Cardiac muscle cell (in vitro differentiated cells and primary cell): ENCODE measurements at regions not wholly inside any gene's neighbourhood (a gene's known extent, or its start where the extent isn't known, plus 50 kb on each side); places are given as distances from the start of the nearest gene placed in this dataset.

ENCODE experiments used
- DNase-seq, 2 donors: peaks; one replicate each; pipeline versions ENCODE4 v3.0.0 to v3.0.0-alpha.2; 2010 to 2017; ENCODE audit warnings: low read depth in 1 of 2, low spot score in 1 of 2
- H3K27ac ChIP-seq: fragments of 200-600 bp; sonication (generic); 2 replicates; pipeline ENCODE4 v1.5.1; 2016
- H3K27me3 ChIP-seq: fragments of 200-600 bp; sonication (generic); 2 replicates; pipeline ENCODE4 v1.6.0; 2016; ENCODE audit warnings: control low read depth
- H3K36me3 ChIP-seq: fragments of 200-600 bp; sonication (generic); 2 replicates; pipeline ENCODE4 v1.5.1; 2016; ENCODE audit warnings: control low read depth
- H3K4me1 ChIP-seq: fragments of 200-600 bp; sonication (generic); 2 replicates; pipeline ENCODE4 v1.8.1; 2017; ENCODE audit warnings: low read depth, mild to moderate bottlenecking, mixed run types
- H3K4me3 ChIP-seq: fragments of 200-600 bp; sonication (generic); 2 replicates; pipeline ENCODE4 v1.5.1; 2016; ENCODE audit warnings: mild to moderate bottlenecking
- H3K9me3 ChIP-seq: fragments of 200-600 bp; sonication (generic); 2 replicates; pipeline ENCODE4 v1.5.1; 2017; ENCODE audit warnings: low read depth, mild to moderate bottlenecking, control low read depth
- CTCF ChIP-seq: IDR thresholded peaks from 2 replicates; pipeline ENCODE4 v1.5.1; 2012; ENCODE audit warnings: low read depth, mild to moderate bottlenecking, low read length

GRCh38 chr7:153158149-153158548 lies 398.6 kb downstream of the ACTR3B start:
- no peaks in the 10 kb centered on the region for H3K36me3 ChIP-seq
- no peaks in the 10 kb centered on the region for H3K4me1 ChIP-seq
- H3K9me3 ChIP-seq, result no peaks in the 10 kb centered on the region
- no peak overlapping the region for H3K27ac ChIP-seq
- no peak for DNase-seq
- H3K4me3 ChIP-seq, result no peak overlapping the region
- no peak for TF ChIP-seq CTCF
- H3K27me3 ChIP-seq, result no peaks in the 10 kb centered on the region

- Histone ChIP-seq H3K4me3 (no peak overlapping the region), H3K36me3 (no peaks in the 10 kb centered on the region), H3K27ac (no peak overlapping the region), H3K27me3 (no peaks in the 10 kb centered on the region), H3K9me3 (no peaks in the 10 kb centered on the region), H3K4me1 (no peaks in the 10 kb centered on the region)
- TF ChIP-seq CTCF, result no peak
- no peak for DNase-seq
Measured at GRCh38 chr7:153170287-153170686, 410.7 kb downstream of the ACTR3B start.

- Histone ChIP-seq H3K27me3 (no peaks in the 10 kb centered on the region), H3K4me3 (no peak overlapping the region), H3K4me1 (no peaks in the 10 kb centered on the region), H3K27ac (no peak overlapping the region), H3K9me3 (no peaks in the 10 kb centered on the region), H3K36me3 (no peaks in the 10 kb centered on the region)
- no peak for DNase-seq
- no peak for TF ChIP-seq CTCF
Measured at GRCh38 chr7:153185936-153186335, 426.4 kb downstream of the ACTR3B start.

- no peak for TF ChIP-seq CTCF
- no peaks in the 10 kb centered on the region for H3K36me3 ChIP-seq
- H3K9me3 ChIP-seq, result no peaks in the 10 kb centered on the region
- DNase-seq, result no peak
- no peak overlapping the region for H3K27ac ChIP-seq
- H3K4me1 ChIP-seq, result no peaks in the 10 kb centered on the region
- H3K4me3 ChIP-seq, result no peak overlapping the region
- no peaks in the 10 kb centered on the region for H3K27me3 ChIP-seq
Measured at GRCh38 chr7:153188161-153188560, 428.6 kb downstream of the ACTR3B start.

- no peak for DNase-seq
- TF ChIP-seq CTCF, result no peak
- Histone ChIP-seq H3K4me1 (no peaks in the 10 kb centered on the region), H3K27me3 (no peaks in the 10 kb centered on the region), H3K27ac (no peak overlapping the region), H3K36me3 (no peaks in the 10 kb centered on the region), H3K4me3 (no peak overlapping the region), H3K9me3 (no peaks in the 10 kb centered on the region)
Measured at GRCh38 chr7:153188630-153189029, 429.1 kb downstream of the ACTR3B start.

GRCh38 chr7:153190452-153190851 lies 430.9 kb downstream of the ACTR3B start:
- no peak overlapping the region for H3K4me3 ChIP-seq
- peak in 1 of 2 donors; percentile 3 for DNase-seq

More at GRCh38 chr7:153190452-153190851, 430.9 kb downstream of the ACTR3B start:
- Histone ChIP-seq H3K4me1 (no peaks in the 10 kb centered on the region), H3K36me3 (no peaks in the 10 kb centered on the region), H3K27ac (no peak overlapping the region), H3K9me3 (no peaks in the 10 kb centered on the region), H3K27me3 (no peaks in the 10 kb centered on the region)
- no peak for TF ChIP-seq CTCF
